ENCODE measurements at regions not wholly inside any gene's neighbourhood (a gene's known extent, or its start where the extent isn't known, plus 50 kb on each side); places are given as distances from the start of the nearest gene placed in this dataset.

GRCh38 chr7:136210664-136211063 lies 233.5 kb upstream of the MTPN start:
- TF ChIP-seq, protein P1, sequence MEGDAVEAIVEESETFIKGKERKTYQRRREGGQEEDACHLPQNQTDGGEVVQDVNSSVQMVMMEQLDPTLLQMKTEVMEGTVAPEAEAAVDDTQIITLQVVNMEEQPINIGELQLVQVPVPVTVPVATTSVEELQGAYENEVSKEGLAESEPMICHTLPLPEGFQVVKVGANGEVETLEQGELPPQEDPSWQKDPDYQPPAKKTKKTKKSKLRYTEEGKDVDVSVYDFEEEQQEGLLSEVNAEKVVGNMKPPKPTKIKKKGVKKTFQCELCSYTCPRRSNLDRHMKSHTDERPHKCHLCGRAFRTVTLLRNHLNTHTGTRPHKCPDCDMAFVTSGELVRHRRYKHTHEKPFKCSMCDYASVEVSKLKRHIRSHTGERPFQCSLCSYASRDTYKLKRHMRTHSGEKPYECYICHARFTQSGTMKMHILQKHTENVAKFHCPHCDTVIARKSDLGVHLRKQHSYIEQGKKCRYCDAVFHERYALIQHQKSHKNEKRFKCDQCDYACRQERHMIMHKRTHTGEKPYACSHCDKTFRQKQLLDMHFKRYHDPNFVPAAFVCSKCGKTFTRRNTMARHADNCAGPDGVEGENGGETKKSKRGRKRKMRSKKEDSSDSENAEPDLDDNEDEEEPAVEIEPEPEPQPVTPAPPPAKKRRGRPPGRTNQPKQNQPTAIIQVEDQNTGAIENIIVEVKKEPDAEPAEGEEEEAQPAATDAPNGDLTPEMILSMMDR (IDR thresholded peaks at IDR 0.05; ENCODE audit: insufficient read depth, low read length, missing control alignments) = no peak
- ChIA-PET POLR2A (no interaction called here), CTCF (no interaction called here)
- no peak for DNase-seq (ENCODE audit: low read depth, low spot score)
- no peak overlapping the region for H3K4me3 ChIP-seq (ENCODE audit: low read depth, low read length)

- DNase-seq (ENCODE audit: low read depth, low spot score) = no peak
- H3K4me3 ChIP-seq (ENCODE audit: low read depth, low read length) = no peak overlapping the region
- ChIA-PET CTCF (no interaction called here), POLR2A (no interaction called here)
- TF ChIP-seq, protein P1 (IDR thresholded peaks at IDR 0.05; ENCODE audit: insufficient read depth, low read length, missing control alignments) = no peak
These were observed 232.9 kb upstream of the MTPN start for GRCh38 chr7:136210079-136210478.

DNA sequence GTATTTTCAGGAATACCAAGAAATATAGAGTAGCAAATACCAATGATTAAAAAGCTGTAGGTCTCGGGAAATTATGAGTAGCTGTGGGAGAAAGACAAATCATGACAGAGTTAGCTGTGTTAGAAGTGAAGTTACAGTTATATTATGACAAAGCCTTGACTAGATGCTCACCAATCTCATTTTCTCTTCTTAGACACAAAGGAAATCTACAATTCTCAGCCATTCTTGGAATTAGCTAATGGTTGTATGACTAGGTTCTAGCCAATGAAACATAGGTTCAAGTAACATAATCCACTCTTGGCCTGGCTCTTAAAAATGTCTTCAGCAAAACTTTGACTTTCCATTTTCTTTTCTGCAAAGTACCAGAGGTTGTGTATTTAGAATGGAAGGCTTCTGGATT lies 228.8 kb upstream of the MTPN start:
- no peak for DNase-seq (ENCODE audit: low read depth, low spot score)
- TF ChIP-seq, protein P1 (IDR thresholded peaks at IDR 0.05; ENCODE audit: insufficient read depth, low read length, missing control alignments) = no peak
- ChIA-PET POLR2A (no interaction called here), CTCF (no interaction called here)
- H3K4me3 ChIP-seq (ENCODE audit: low read depth, low read length) = no peak overlapping the region

- H3K4me3 ChIP-seq (ENCODE audit: low read depth, low read length) = no peak overlapping the region
- TF ChIP-seq, protein P1 (IDR thresholded peaks at IDR 0.05; ENCODE audit: insufficient read depth, low read length, missing control alignments) = no peak
- ChIA-PET CTCF (no interaction called here), POLR2A (no interaction called here)
- no peak for DNase-seq (ENCODE audit: low read depth, low spot score)
These were observed 221.0 kb upstream of the MTPN start for GRCh38 chr7:136198168-136198567.

DNA sequence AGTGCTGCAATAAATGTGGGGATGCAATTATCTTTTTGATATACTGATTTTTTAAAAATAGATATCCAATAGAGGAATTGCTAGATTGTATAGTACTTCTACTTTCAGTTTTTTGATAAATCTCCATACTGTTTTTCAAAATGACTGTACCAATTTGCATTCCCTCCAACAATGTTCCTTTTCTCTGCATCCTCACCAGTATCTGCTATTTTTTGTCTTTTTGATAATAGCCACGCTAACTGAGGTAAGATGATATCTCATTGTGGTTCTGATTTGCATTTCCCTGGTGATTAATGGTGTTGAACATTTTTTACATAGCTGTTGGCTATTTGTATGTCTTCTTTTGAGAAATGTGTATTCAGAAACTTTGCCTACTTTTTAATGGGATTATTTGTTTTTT lies 217.7 kb upstream of the MTPN start:
- DNase-seq (ENCODE audit: low read depth, low spot score) = no peak
- TF ChIP-seq, protein P1 (IDR thresholded peaks at IDR 0.05; ENCODE audit: insufficient read depth, low read length, missing control alignments) = no peak
- ChIA-PET POLR2A (no interaction called here), CTCF (no interaction called here)
- no peak overlapping the region for H3K4me3 ChIP-seq (ENCODE audit: low read depth, low read length)

DNA sequence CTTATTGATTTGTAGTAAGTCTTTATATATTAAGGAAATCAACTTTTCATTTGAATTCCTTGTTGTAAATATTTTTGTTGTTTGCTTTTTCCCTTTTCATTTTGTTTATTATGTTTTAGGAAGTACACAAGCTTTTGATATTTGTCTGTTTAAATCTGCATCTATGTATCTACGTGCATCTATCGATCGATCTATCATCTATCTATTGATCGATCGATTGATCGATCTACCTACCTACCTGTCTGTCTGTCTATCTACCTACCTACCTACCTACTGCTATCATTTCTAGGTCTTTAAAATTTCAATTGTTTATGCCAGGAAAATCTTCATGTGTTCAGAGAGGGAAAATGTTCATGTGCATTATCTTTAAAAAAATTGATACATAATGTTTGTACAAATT lies 216.8 kb upstream of the MTPN start:
- no peak for DNase-seq (ENCODE audit: low read depth, low spot score)
- no peak overlapping the region for H3K4me3 ChIP-seq (ENCODE audit: low read depth, low read length)
- ChIA-PET CTCF (no interaction called here), POLR2A (no interaction called here)
- TF ChIP-seq, protein P1 (IDR thresholded peaks at IDR 0.05; ENCODE audit: insufficient read depth, low read length, missing control alignments) = no peak
